BJ (cell line): ENCODE measurements at regions not wholly inside any gene's neighbourhood (a gene's known extent, or its start where the extent isn't known, plus 50 kb on each side); places are given as distances from the start of the nearest gene placed in this dataset.

Source experiments
- CTCF ChIA-PET: fragments of 350-600 bp; formaldehyde crosslinking; extraction: SDS; loops from one replicate; lab custom pipeline; 2021; ENCODE audit warnings: antibody characterized with exemption, inconsistent platforms; lab: Yijun Ruan, JAX
- POLR2A ChIA-PET: fragments of 300-600 bp; sonication (Branson Sonifier 250); formaldehyde crosslinking; extraction: SDS; loops from one replicate; lab custom pipeline; 2021; ENCODE audit warnings: antibody characterized with exemption; lab: Charles Lee
- DNase-seq: peaks from one replicate; pipeline ENCODE4 v3.0.0-alpha.2; 2011; ENCODE audit warnings: low read depth
- H3K27me3 ChIP-seq: 2 replicates; pipeline ENCODE4 v1.6.0; 2011; ENCODE audit warnings: low read length; ENCODE audit not compliant: control insufficient read depth, insufficient read depth
- H3K36me3 ChIP-seq: 2 replicates; pipeline ENCODE4 v1.5.1; 2011; ENCODE audit warnings: low read length; ENCODE audit not compliant: control insufficient read depth, insufficient read depth
- H3K4me3 ChIP-seq: 2 replicates; pipeline ENCODE4 v1.5.1; 2011; ENCODE audit warnings: low read depth, mild to moderate bottlenecking, control low read depth, low read length
- TF ChIP-seq, protein P1 (sequence below): IDR thresholded peaks from 2 replicates; pipeline ENCODE4 v1.5.1; 2011; ENCODE audit warnings: low read depth, mild to moderate bottlenecking, control low read depth, inconsistent platforms, low read length, moderate library complexity; ENCODE audit not compliant: insufficient read depth

- TF ChIP-seq, protein P1, sequence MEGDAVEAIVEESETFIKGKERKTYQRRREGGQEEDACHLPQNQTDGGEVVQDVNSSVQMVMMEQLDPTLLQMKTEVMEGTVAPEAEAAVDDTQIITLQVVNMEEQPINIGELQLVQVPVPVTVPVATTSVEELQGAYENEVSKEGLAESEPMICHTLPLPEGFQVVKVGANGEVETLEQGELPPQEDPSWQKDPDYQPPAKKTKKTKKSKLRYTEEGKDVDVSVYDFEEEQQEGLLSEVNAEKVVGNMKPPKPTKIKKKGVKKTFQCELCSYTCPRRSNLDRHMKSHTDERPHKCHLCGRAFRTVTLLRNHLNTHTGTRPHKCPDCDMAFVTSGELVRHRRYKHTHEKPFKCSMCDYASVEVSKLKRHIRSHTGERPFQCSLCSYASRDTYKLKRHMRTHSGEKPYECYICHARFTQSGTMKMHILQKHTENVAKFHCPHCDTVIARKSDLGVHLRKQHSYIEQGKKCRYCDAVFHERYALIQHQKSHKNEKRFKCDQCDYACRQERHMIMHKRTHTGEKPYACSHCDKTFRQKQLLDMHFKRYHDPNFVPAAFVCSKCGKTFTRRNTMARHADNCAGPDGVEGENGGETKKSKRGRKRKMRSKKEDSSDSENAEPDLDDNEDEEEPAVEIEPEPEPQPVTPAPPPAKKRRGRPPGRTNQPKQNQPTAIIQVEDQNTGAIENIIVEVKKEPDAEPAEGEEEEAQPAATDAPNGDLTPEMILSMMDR = no peak
- Histone ChIP-seq H3K27me3 (peaks cover 7% of the 10 kb centered on the region), H3K4me3 (no peak overlapping the region), H3K36me3 (no peaks in the 10 kb centered on the region)
- ChIA-PET CTCF (interaction anchor here (0.6 kb wide), 2 partner anchors 148 to 544 kb away, joined by 3 read pairs; no protein-coding TSS in a partner anchor), POLR2A (no interaction called here)
- DNase-seq = no peak
Measured at GRCh38 chr3:193771653-193772421, 178.8 kb downstream of the OPA1 start.

GRCh38 chr3:193772422-193772763 is 179.4 kb downstream of the OPA1 start:
- no peak overlapping the region for H3K4me3 ChIP-seq
- H3K36me3 ChIP-seq = no peaks in the 10 kb centered on the region
- POLR2A ChIA-PET = no interaction called here
- H3K27me3 ChIP-seq = peaks cover 9% of the 10 kb centered on the region
- CTCF ChIA-PET = interaction anchor here (0.6 kb wide), 2 partner anchors 149 to 543 kb away, joined by 3 read pairs; no protein-coding TSS in a partner anchor
- no peak for DNase-seq
- TF ChIP-seq, protein P1 = no peak

- ChIA-PET POLR2A (no interaction called here), CTCF (no interaction called here)
- no peaks in the 10 kb centered on the region for H3K36me3 ChIP-seq
- H3K27me3 ChIP-seq = peaks cover 10% of the 10 kb centered on the region
- TF ChIP-seq, protein P1 = no peak
- H3K4me3 ChIP-seq = no peak overlapping the region
- no peak for DNase-seq
Measured at GRCh38 chr3:193773266-193774220, 180.5 kb downstream of the OPA1 start.

DNA sequence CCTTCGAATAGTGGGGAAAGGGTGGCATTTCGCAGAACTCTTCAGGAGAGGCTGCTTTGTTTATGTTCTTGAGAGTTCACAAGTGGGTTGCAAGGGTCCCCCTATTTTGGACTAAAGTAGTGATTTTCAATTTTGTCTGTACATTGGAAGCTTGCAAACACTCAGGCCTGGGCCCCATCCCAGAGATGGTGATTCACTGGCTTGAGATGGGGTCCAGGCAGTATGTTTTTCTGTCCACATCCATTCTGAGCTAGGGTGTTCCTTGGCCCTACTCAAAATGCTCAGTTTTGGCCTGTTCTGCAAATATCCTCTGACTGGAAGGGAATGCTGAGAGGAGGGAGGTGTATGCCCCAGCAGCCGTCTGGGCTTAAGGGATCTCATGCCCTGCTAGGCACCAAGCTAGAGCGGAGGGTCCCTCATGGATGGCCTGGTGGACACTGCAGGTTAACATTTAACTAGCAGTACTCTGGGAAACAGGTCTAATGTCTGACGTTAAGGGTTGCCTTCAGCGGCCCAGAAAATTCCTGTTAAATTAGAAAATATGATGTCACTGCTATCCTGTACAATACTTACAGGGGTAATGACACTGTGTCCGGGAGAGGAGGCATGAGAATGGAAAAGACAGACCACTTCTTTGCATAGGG is 181.4 kb downstream of the OPA1 start:
- H3K27me3 ChIP-seq = peaks cover 14% of the 10 kb centered on the region
- no peaks in the 10 kb centered on the region for H3K36me3 ChIP-seq
- ChIA-PET CTCF (interaction anchor here (1.3 kb wide), 1 partner anchor 541 kb away, joined by 7 read pairs; no protein-coding TSS in a partner anchor), POLR2A (no interaction called here)
- DNase-seq = no peak
- TF ChIP-seq, protein P1 = no peak
- no peak overlapping the region for H3K4me3 ChIP-seq
